Parathyroid adenoma (tissue), 2 donors: ENCODE measurements at regions not wholly inside any gene's neighbourhood (a gene's known extent, or its start where the extent isn't known, plus 50 kb on each side); places are given as distances from the start of the nearest gene placed in this dataset.
"Not testable (repeated sequence)": the region's sequence is repeated elsewhere in the genome, so short reads cannot be mapped to it uniquely, and the experiment has no call there.

ENCODE experiments used
- H2AFZ ChIP-seq: fragments of 300-600 bp; sonication (generic); one replicate; pipeline ENCODE4 v1.7.0; 2017; ENCODE audit warnings: antibody characterized with exemption, mild to moderate bottlenecking
- H3K27ac ChIP-seq: fragments of 300-600 bp; sonication (generic); one replicate; pipeline ENCODE4 v1.7.0; 2017
- H3K27me3 ChIP-seq: fragments of 300-600 bp; sonication (generic); one replicate; pipeline ENCODE4 v1.7.0; 2017; ENCODE audit warnings: low read length; ENCODE audit not compliant: control insufficient read depth, insufficient read depth
- H3K36me3 ChIP-seq: fragments of 300-600 bp; sonication (generic); one replicate; pipeline ENCODE4 v1.7.0; 2017; ENCODE audit warnings: low read length; ENCODE audit not compliant: control insufficient read depth, insufficient read depth
- H3K4me1 ChIP-seq: fragments of 300-600 bp; sonication (generic); one replicate; pipeline ENCODE4 v1.7.0; 2017; ENCODE audit warnings: control low read depth
- H3K4me2 ChIP-seq: fragments of 300-600 bp; sonication (generic); one replicate; pipeline ENCODE4 v1.7.0; 2017; ENCODE audit warnings: low read length
- H3K4me3 ChIP-seq: fragments of 300-600 bp; sonication (generic); one replicate; pipeline ENCODE4 v1.7.0; 2017; ENCODE audit warnings: low read depth, low read length
- H3K79me2 ChIP-seq: fragments of 300-600 bp; sonication (generic); one replicate; pipeline ENCODE4 v1.7.0; 2017; ENCODE audit warnings: control low read depth
- H3K9ac ChIP-seq: fragments of 300-600 bp; sonication (generic); one replicate; pipeline ENCODE4 v1.7.0; 2017; ENCODE audit warnings: mild to moderate bottlenecking
- H3K9me3 ChIP-seq: fragments of 300-600 bp; sonication (generic); one replicate; pipeline ENCODE4 v1.7.0; 2017; ENCODE audit warnings: low read length; ENCODE audit not compliant: control insufficient read depth
- CTCF ChIP-seq: fragments of 300-600 bp; sonication (generic); IDR thresholded peaks from one replicate; pipeline ENCODE4 v1.7.0; 2017; ENCODE audit warnings: antibody characterized with exemption, mild to moderate bottlenecking
- donor health status: primary hyperparathyroidism.

GRCh38 chr1:56255516-56256152 lies 323.7 kb downstream of the PLPP3 start:
- H2AFZ ChIP-seq = no peak overlapping the region
- no peaks in the 10 kb centered on the region for H3K36me3 ChIP-seq
- no peak overlapping the region for H3K9ac ChIP-seq
- no peaks in the 10 kb centered on the region for H3K9me3 ChIP-seq
- no peaks in the 10 kb centered on the region for H3K27me3 ChIP-seq
- no peak overlapping the region for H3K4me2 ChIP-seq
- no peak overlapping the region for H3K4me3 ChIP-seq
- H3K27ac ChIP-seq = no peak overlapping the region
- no peaks in the 10 kb centered on the region for H3K79me2 ChIP-seq
- H3K4me1 ChIP-seq = no peaks in the 10 kb centered on the region
- no peak for TF ChIP-seq CTCF

- Histone ChIP-seq H3K36me3 (no peaks in the 10 kb centered on the region), H3K9me3 (no peaks in the 10 kb centered on the region), H3K4me1 (no peaks in the 10 kb centered on the region), H3K27me3 (no peaks in the 10 kb centered on the region), H3K27ac (no peak overlapping the region), H2AFZ (no peak overlapping the region), H3K4me3 (no peak overlapping the region), H3K4me2 (no peak overlapping the region), H3K9ac (no peak overlapping the region), H3K79me2 (no peaks in the 10 kb centered on the region)
- TF ChIP-seq CTCF = no peak
These were observed 325.2 kb downstream of the PLPP3 start for GRCh38 chr1:56254130-56254529.

DNA sequence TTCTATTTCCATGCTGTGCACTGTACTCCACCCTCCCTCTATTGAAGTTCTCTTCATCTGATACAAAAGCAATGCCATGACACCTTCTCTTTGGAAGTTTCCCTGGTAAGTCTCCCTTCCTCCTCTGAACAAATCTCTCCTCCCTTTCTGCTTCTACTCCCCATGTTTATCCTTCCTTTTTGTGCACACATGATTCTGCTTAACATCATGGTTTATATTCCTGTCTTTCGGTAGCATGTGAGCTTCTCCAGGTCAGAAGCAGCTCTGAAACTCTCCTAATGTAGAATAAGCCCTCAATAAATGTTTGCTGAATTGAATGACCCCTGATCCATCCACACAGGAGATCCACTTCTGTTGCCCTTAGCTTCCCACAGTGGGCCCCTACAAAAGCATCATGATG lies 328.6 kb downstream of the PLPP3 start:
- Histone ChIP-seq H3K9ac (no peak overlapping the region), H3K36me3 (no peaks in the 10 kb centered on the region), H2AFZ (no peak overlapping the region), H3K4me3 (no peak overlapping the region), H3K27ac (no peak overlapping the region), H3K9me3 (no peaks in the 10 kb centered on the region), H3K4me2 (no peak overlapping the region), H3K79me2 (no peaks in the 10 kb centered on the region), H3K27me3 (no peaks in the 10 kb centered on the region), H3K4me1 (no peaks in the 10 kb centered on the region)
- TF ChIP-seq CTCF = no peak

DNA sequence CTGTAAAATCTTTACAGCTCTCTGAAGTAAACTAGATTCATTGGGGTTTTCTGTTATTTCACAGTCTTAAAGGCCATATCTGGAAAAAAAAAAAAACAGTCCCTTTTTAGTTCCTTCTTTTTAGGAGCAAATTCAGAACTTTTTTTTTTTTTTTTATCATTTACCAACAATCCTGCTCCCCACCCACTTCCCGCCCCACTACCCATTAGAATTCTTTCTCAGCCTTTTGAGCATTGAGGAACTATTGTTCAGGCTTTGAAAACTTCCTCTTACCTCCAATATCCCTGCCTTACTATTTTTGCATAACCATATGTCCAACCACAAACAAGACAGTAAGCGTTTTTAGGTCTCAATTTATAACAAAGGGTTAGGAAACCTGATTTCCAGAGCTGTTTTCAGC lies 330.1 kb downstream of the PLPP3 start:
- no peak overlapping the region for H3K9ac ChIP-seq
- H3K4me2 ChIP-seq = no peak overlapping the region
- no peaks in the 10 kb centered on the region for H3K27me3 ChIP-seq
- TF ChIP-seq CTCF = no peak
- no peaks in the 10 kb centered on the region for H3K9me3 ChIP-seq
- no peaks in the 10 kb centered on the region for H3K36me3 ChIP-seq
- no peak overlapping the region for H3K27ac ChIP-seq
- H3K79me2 ChIP-seq = no peaks in the 10 kb centered on the region
- H2AFZ ChIP-seq = no peak overlapping the region
- no peak overlapping the region for H3K4me3 ChIP-seq
- H3K4me1 ChIP-seq = no peaks in the 10 kb centered on the region

- Histone ChIP-seq H3K4me2 (no peak overlapping the region), H3K79me2 (no peaks in the 10 kb centered on the region), H2AFZ (no peak overlapping the region), H3K9me3 (no peaks in the 10 kb centered on the region), H3K36me3 (no peaks in the 10 kb centered on the region), H3K27me3 (no peaks in the 10 kb centered on the region), H3K4me1 (no peaks in the 10 kb centered on the region), H3K4me3 (no peak overlapping the region), H3K27ac (no peak overlapping the region), H3K9ac (no peak overlapping the region)
- TF ChIP-seq CTCF = no peak
These were observed 331.2 kb downstream of the PLPP3 start for GRCh38 chr1:56248138-56248537.

- H3K4me1 ChIP-seq, H3K79me2 ChIP-seq, H3K36me3 ChIP-seq, H3K4me3 ChIP-seq, H3K9ac ChIP-seq, H3K9me3 ChIP-seq, H2AFZ ChIP-seq, H3K4me2 ChIP-seq, H3K27me3 ChIP-seq, H3K27ac ChIP-seq: not testable (repeated sequence)
These were observed 332.6 kb downstream of the PLPP3 start for GRCh38 chr1:56246726-56247125.
